Stimulated activated naive B cell treated with anti-CD40 and anti-IgM and Interleukin-4, amounts not matched to agents 10 μg/mL and 1 μg/mL and 100 μg/mL, for 72 hours (primary cell): ENCODE measurements at regions not wholly inside any gene's neighbourhood (a gene's known extent, or its start where the extent isn't known, plus 50 kb on each side); places are given as distances from the start of the nearest gene placed in this dataset.

Source experiments
- ATAC-seq, 2 donors: fragments of 150-1000 bp; cut with Tn5 transposase; replicated peaks; 2 replicates each; pipeline ENCODE4 v1.10.0; 2021; ENCODE audit warnings: moderate library complexity in 1 of 2
- DNase-seq: peaks from one replicate; pipeline ENCODE4 v3.0.0; 2021
- H3K27ac Mint-ChIP-seq: one replicate; pipeline ENCODE4 v1.8.0; 2022; ENCODE audit warnings: mild to moderate bottlenecking, mixed read lengths
- H3K27me3 Mint-ChIP-seq, 2 donors: one replicate each; pipeline ENCODE4 v1.8.0; 2022; ENCODE audit warnings: mixed read lengths in 2 of 2
- H3K36me3 Mint-ChIP-seq, 2 donors: one replicate each; pipeline ENCODE4 v1.8.0; 2022; ENCODE audit warnings: mixed read lengths in 2 of 2, mild to moderate bottlenecking in 1 of 2
- H3K4me1 Mint-ChIP-seq, 2 donors: one replicate each; pipeline ENCODE4 v1.8.0; 2022; ENCODE audit warnings: mixed read lengths in 2 of 2, mild to moderate bottlenecking in 1 of 2
- H3K4me3 Mint-ChIP-seq, 2 donors: one replicate each; pipeline ENCODE4 v1.8.0; 2022; ENCODE audit warnings: mild to moderate bottlenecking in 2 of 2, mixed read lengths in 2 of 2, moderate library complexity in 1 of 2
- H3K9me3 Mint-ChIP-seq, 2 donors: one replicate each; pipeline ENCODE4 v1.8.0; 2022; ENCODE audit warnings: mixed read lengths in 2 of 2, mild to moderate bottlenecking in 1 of 2

DNA sequence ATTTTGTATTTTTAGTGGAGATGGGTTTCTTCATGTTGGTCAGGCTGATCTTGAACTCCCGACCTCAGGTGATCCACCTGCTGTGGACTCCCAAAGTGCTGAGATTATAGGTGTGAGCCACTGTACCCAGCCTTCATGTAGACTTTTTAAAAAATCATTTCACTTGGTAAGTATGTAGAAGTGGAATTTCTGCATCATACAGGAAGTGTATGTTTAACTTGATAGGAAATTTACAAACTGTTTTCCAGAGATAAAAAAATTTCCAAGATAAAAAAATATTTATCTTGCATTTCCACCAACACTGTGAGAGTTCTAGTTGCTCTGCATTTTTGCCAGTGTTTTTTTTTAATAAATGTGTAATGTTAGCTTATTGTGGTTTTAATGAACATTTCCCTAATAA is 155.8 kb downstream of the ZNF608 start:
- DNase-seq (no peak), ATAC-seq (no peak)
- Mint-ChIP-seq H3K4me3 (no peak overlapping the region), H3K27me3 (peaks cover 0 to 8% of the 10 kb centered on the region in 2 donors), H3K4me1 (peaks cover under 1 to 1% of the 10 kb centered on the region in 2 donors), H3K27ac (no peak overlapping the region), H3K9me3 (peaks cover 0 to 3% of the 10 kb centered on the region in 2 donors), H3K36me3 (peaks cover 2 to 3% of the 10 kb centered on the region in 2 donors)

DNA sequence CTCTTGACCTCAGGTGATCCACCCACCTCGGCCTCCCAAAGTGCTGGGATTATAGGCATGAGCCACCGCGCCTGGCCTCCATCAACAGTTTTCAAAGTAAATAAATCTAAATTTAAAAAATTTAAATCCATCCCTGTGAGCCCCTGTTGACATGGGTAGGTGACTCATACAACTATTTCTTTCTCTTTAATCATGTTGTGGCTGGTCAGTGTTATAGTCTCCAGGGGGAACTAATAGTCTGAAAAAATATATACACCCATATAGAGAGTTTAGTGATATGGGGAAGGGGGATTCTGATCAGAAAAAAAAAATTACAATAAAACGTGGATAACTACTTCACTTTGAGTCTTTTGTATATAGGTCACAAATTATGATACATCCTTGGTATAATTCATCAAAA is 159.2 kb downstream of the ZNF608 start:
- Mint-ChIP-seq H3K36me3 (peaks cover 2 to 3% of the 10 kb centered on the region in 2 donors), H3K27me3 (peaks cover 0 to 4% of the 10 kb centered on the region in 2 donors), H3K4me3 (no peak overlapping the region), H3K9me3 (peaks cover 0 to 3% of the 10 kb centered on the region in 2 donors), H3K27ac (no peak overlapping the region), H3K4me1 (peaks cover 23 to 29% of the 10 kb centered on the region in 2 donors)
- ATAC-seq, result no peak
- DNase-seq, result no peak

GRCh38 chr5:124584991-124585715 is 161.3 kb downstream of the ZNF608 start:
- ATAC-seq, result peak; percentile 38 to 48

DNA sequence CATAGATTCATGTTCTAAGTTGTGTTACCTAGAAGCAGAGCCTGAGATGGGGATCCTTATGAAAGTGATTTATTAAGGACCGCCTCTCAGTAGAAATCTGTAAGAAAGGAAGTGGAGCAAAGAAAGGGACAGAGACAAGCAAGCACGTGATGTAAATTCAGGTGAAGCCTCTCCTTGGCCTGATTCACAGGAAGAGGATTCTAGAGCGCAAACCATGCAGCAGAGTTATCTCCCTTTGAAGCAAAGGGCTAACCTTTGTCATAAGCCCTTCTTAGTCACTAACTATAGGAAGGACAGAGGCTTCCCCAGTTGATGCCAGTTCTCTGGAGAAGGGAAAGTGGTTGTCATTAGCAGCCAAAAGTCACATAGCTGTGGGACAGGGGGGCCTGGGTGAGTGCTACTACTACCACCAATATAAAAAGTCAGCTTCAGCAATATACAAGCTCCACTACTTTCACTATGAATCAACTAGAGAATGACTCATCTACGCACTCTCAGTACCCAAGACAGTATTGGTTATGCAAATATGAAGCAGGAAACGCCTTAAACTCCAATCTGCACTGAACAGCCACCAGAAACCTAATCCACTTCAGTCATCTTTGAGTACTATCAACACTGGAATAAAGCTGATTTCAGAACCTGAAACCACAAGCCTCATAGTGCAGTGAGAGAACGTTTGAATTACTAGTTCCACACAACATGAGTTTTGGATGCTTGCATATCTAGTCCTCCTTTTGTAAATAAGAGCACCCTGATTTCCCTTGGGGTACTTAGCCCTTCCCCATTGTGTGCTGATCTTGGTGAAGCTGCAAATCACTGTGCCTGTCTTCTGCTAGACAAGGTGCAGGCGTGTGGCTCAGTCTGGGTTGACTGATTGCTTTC is 162.7 kb downstream of the ZNF608 start:
- DNase-seq, result peak; percentile 56
- Mint-ChIP-seq H3K36me3 (peaks cover 0 to 3% of the 10 kb centered on the region in 2 donors), H3K4me3 (peak overlapping the region; percentile 53 to 60), H3K27ac (peak overlapping the region; percentile 88), H3K27me3 (peaks cover 0 to under 1% of the 10 kb centered on the region in 2 donors), H3K4me1 (peaks cover 23 to 31% of the 10 kb centered on the region in 2 donors), H3K9me3 (no peaks in the 10 kb centered on the region)
- peak; percentile 95 for ATAC-seq

More at GRCh38 chr5:124584991-124585715, 161.3 kb downstream of the ZNF608 start:
- Mint-ChIP-seq H3K27ac (peak overlapping the region; percentile 80), H3K27me3 (peaks cover 0 to 3% of the 10 kb centered on the region in 2 donors), H3K36me3 (peaks cover 2 to 3% of the 10 kb centered on the region in 2 donors), H3K4me3 (no peak overlapping the region), H3K4me1 (peaks cover 23 to 29% of the 10 kb centered on the region in 2 donors), H3K9me3 (peaks cover 0 to 3% of the 10 kb centered on the region in 2 donors)
- peak; percentile 17 for DNase-seq

DNA sequence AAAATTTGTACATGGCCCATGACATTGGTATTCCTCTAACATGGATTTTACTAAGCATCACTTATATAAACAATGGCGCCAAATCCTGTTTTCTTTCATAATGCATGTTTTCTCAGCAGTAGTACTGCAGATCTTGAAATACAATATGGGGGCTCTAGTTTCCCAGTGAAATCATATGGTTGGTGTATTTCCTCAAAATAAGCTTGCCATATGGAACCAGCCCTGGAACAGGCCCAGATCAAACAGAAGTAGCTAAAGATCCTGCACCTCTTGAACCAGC is 163.9 kb downstream of the ZNF608 start:
- Mint-ChIP-seq H3K27me3 (peaks cover 0 to 4% of the 10 kb centered on the region in 2 donors), H3K4me3 (no peak overlapping the region), H3K36me3 (peaks cover 0 to 3% of the 10 kb centered on the region in 2 donors), H3K9me3 (no peaks in the 10 kb centered on the region), H3K27ac (no peak overlapping the region), H3K4me1 (peaks cover 25 to 35% of the 10 kb centered on the region in 2 donors)
- ATAC-seq (no peak), DNase-seq (no peak)

DNA sequence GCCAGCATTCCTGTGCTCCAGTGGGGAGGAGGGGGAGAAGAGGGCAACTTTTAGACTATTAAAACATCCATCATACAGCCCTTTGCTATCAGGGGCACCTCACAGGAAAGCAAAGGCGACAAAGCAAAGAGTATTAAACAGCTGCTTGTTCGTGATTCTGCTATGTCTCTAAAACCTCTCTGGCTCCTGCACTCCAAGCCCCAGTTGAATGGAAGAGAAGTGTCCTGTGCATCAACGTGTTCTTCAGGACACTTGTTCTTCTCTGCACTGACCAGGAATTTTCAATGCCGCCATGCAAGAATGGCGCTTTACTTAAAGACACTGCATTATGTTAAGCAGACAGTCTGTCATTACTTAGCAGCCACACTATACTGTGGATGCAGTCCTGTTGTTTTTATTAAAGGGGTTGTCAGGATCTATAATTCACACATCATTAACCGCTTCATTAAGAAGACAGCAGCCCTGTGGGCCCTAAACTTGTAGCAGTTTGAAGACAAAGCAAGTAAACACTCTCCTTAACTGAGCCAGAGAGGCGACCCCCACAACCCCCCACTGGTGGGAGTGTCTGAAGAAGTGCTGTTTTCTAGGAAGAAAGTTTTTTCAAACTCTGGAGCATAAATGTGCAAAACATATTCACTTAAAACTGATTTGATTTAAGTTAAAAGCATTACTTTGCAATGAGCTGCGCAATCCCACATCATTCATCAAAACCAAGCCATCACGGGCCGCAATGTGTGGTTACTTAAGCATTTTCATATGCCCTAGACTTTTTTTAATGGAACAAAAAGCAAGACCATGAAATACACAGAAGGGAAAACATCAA is 164.5 kb downstream of the ZNF608 start:
- Mint-ChIP-seq H3K4me1 (peaks cover 28 to 38% of the 10 kb centered on the region in 2 donors), H3K4me3 (no peak overlapping the region), H3K9me3 (no peaks in the 10 kb centered on the region), H3K27me3 (peaks cover 0 to 4% of the 10 kb centered on the region in 2 donors), H3K27ac (no peak overlapping the region), H3K36me3 (peaks cover 0 to 3% of the 10 kb centered on the region in 2 donors)
- DNase-seq, result no peak
- ATAC-seq, result no peak

- ATAC-seq, result no peak
- H3K36me3 Mint-ChIP-seq, result no peaks in the 10 kb centered on the region
- DNase-seq, result no peak
- H3K4me3 Mint-ChIP-seq, result no peak overlapping the region
- H3K9me3 Mint-ChIP-seq, result no peaks in the 10 kb centered on the region
- H3K27me3 Mint-ChIP-seq, result peaks cover 0 to 4% of the 10 kb centered on the region in 2 donors
- H3K4me1 Mint-ChIP-seq, result peaks cover 34 to 46% of the 10 kb centered on the region in 2 donors
- no peak overlapping the region for H3K27ac Mint-ChIP-seq
Observed at GRCh38 chr5:124580925-124581737, 165.3 kb downstream of the ZNF608 start.

- ATAC-seq (no peak), DNase-seq (no peak)
- H3K27ac Mint-ChIP-seq, result no peak overlapping the region
- no peaks in the 10 kb centered on the region for H3K9me3 Mint-ChIP-seq
- H3K36me3 Mint-ChIP-seq, result no peaks in the 10 kb centered on the region
- peaks cover 0 to 4% of the 10 kb centered on the region in 2 donors for H3K27me3 Mint-ChIP-seq
- no peak overlapping the region for H3K4me3 Mint-ChIP-seq
- H3K4me1 Mint-ChIP-seq, result peaks cover 33 to 46% of the 10 kb centered on the region in 2 donors
Observed at GRCh38 chr5:124580512-124580911, 165.9 kb downstream of the ZNF608 start.

GRCh38 chr5:124576848-124577409 is 169.5 kb downstream of the ZNF608 start:
- Mint-ChIP-seq H3K36me3 (peaks cover 0 to 2% of the 10 kb centered on the region in 2 donors), H3K4me3 (no peak overlapping the region), H3K9me3 (peaks cover 0 to 1% of the 10 kb centered on the region in 2 donors), H3K27ac (no peak overlapping the region), H3K4me1 (peaks cover 13 to 26% of the 10 kb centered on the region in 2 donors), H3K27me3 (peaks cover 0 to 8% of the 10 kb centered on the region in 2 donors)
- peak; percentile 98 to 99 for ATAC-seq
- peak; percentile 26 for DNase-seq

GRCh38 chr5:124575725-124576124 is 170.7 kb downstream of the ZNF608 start:
- H3K4me1 Mint-ChIP-seq, result peaks cover 13 to 26% of the 10 kb centered on the region in 2 donors

DNA sequence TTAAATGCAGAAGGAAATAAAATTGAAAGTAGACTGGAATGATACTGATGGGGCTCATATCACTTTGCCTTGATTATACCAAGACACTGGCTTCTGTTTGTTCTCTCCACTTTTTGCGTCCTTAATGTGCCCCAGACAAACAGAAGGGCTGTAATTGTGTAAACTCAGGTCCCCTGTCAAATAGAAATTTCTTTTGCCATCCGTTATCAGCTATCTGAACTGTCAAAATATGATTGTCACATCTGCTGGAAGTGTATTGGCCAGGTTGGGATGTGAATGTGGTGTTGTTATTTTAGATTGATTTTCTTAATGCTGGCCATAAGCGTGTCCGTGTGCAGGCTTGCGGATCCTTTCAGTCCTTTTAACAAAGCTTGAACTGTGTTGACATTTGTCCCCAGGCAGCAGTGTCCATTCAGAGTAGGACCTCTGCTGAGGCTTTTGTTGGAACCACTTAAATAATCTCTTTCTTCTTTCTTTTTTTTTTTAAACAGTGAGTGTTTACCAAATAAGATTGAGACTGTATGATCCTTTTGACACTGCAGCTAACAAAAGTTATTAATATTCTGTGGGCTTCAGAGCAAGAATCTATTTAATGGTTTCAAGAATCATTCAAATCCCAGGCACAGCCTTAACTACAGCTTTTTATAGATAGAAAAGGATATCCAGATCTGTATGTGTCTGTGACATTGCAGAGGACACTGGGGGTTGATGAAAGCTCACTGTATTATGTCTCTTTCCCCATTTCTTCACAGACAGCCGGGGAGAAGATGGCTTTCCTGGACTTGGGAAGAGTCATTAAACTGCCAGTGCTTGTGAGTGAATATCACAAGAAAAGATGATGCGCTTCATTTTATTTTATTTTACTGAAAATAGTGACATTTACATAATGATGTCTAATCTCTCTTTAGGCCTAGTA is 171.7 kb downstream of the ZNF608 start:
- Mint-ChIP-seq H3K27ac (no peak overlapping the region), H3K27me3 (peaks cover 0 to 8% of the 10 kb centered on the region in 2 donors)

More at GRCh38 chr5:124575725-124576124, 170.7 kb downstream of the ZNF608 start:
- H3K9me3 Mint-ChIP-seq, result peaks cover 0 to 1% of the 10 kb centered on the region in 2 donors
- ATAC-seq, result no peak
- peaks cover 0 to 2% of the 10 kb centered on the region in 2 donors for H3K36me3 Mint-ChIP-seq
- H3K27ac Mint-ChIP-seq, result no peak overlapping the region
- peaks cover 0 to 8% of the 10 kb centered on the region in 2 donors for H3K27me3 Mint-ChIP-seq
- DNase-seq, result no peak
- no peak overlapping the region for H3K4me3 Mint-ChIP-seq

DNA sequence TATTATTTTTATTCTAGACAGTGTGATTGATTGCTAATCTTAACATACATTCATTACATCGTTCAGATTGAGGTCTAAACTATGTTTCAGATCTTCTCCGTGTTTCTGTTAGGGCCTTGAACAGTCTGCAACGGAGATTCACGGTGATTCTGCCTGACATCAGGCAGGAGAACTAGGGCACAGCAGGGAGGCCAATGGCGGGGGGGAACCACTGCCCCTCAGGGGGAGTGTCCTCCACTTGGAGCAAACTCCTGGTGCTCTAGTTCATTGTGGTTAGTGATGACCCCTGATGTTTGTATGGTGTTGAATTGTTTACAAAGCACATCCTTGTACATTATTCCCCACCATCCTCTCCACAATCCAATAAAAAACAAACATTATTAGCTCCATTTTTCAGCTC is 173.5 kb downstream of the ZNF608 start:
- H3K27ac Mint-ChIP-seq, result no peak overlapping the region
- peaks cover 0 to 2% of the 10 kb centered on the region in 2 donors for H3K36me3 Mint-ChIP-seq
- DNase-seq, result no peak

More for the DNA sequence above, 171.7 kb downstream of the ZNF608 start:
- no peak for ATAC-seq
- H3K9me3 Mint-ChIP-seq, result peaks cover 0 to 1% of the 10 kb centered on the region in 2 donors
- H3K4me3 Mint-ChIP-seq, result no peak overlapping the region
- H3K4me1 Mint-ChIP-seq, result peaks cover 18 to 35% of the 10 kb centered on the region in 2 donors
- H3K36me3 Mint-ChIP-seq, result peaks cover 0 to 2% of the 10 kb centered on the region in 2 donors
- DNase-seq, result no peak

More for the DNA sequence above, 173.5 kb downstream of the ZNF608 start:
- H3K9me3 Mint-ChIP-seq, result peaks cover 0 to 1% of the 10 kb centered on the region in 2 donors
- peaks cover 0 to 4% of the 10 kb centered on the region in 2 donors for H3K27me3 Mint-ChIP-seq
- ATAC-seq, result no peak
- peaks cover 18 to 29% of the 10 kb centered on the region in 2 donors for H3K4me1 Mint-ChIP-seq
- no peak overlapping the region for H3K4me3 Mint-ChIP-seq
